A673 (cell line): ENCODE measurements at regions not wholly inside any gene's neighbourhood (a gene's known extent, or its start where the extent isn't known, plus 50 kb on each side); places are given as distances from the start of the nearest gene placed in this dataset.

Experiments used
- EZH2 ChIP-seq: fragments of 200-600 bp; sonication (generic); IDR thresholded peaks from 2 replicates; pipeline ENCODE4 v1.6.1; 2017; ENCODE audit warnings: borderline replicate concordance, low read depth, mild to moderate bottlenecking, mixed read lengths, antibody characterized with exemption, low read length; ENCODE audit not compliant: poor library complexity, severe bottlenecking
- TF ChIP-seq, protein P1 (sequence below): fragments of 300-800, 200-600 bp; sonication (generic); conservative IDR thresholded peaks from 2 replicates; pipeline ENCODE4 v1.5.1; 2017; ENCODE audit warnings: low read depth, mild to moderate bottlenecking, antibody characterized with exemption, low read length, moderate library complexity, mixed read lengths

- TF ChIP-seq, protein P1, sequence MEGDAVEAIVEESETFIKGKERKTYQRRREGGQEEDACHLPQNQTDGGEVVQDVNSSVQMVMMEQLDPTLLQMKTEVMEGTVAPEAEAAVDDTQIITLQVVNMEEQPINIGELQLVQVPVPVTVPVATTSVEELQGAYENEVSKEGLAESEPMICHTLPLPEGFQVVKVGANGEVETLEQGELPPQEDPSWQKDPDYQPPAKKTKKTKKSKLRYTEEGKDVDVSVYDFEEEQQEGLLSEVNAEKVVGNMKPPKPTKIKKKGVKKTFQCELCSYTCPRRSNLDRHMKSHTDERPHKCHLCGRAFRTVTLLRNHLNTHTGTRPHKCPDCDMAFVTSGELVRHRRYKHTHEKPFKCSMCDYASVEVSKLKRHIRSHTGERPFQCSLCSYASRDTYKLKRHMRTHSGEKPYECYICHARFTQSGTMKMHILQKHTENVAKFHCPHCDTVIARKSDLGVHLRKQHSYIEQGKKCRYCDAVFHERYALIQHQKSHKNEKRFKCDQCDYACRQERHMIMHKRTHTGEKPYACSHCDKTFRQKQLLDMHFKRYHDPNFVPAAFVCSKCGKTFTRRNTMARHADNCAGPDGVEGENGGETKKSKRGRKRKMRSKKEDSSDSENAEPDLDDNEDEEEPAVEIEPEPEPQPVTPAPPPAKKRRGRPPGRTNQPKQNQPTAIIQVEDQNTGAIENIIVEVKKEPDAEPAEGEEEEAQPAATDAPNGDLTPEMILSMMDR = no peak
- TF ChIP-seq EZH2 = no peak
Measured at GRCh38 chr2:236738030-236738429, 168.4 kb downstream of the ACKR3 start.
